H9 (cell line): ENCODE measurements at regions not wholly inside any gene's neighbourhood (a gene's known extent, or its start where the extent isn't known, plus 50 kb on each side); places are given as distances from the start of the nearest gene placed in this dataset.

ENCODE experiments used
- DNase-seq: peaks from one replicate; pipeline ENCODE4 v3.0.0-alpha.2; 2017
- H2AFZ ChIP-seq: one replicate; pipeline ENCODE4 v1.6.1; 2013; ENCODE audit warnings: mild to moderate bottlenecking, low read length, control low read depth, moderate library complexity
- H2AK5ac ChIP-seq: 2 replicates; pipeline ENCODE4 v1.6.1; 2013; ENCODE audit warnings: low read length, control low read depth, mixed read lengths; ENCODE audit not compliant: insufficient read length
- H2BK120ac ChIP-seq: one replicate; pipeline ENCODE4 v1.6.1; 2013; ENCODE audit warnings: low read depth, mild to moderate bottlenecking, low read length, control low read depth, inconsistent platforms; ENCODE audit not compliant: poor library complexity, severe bottlenecking
- H2BK12ac ChIP-seq: 2 replicates; pipeline ENCODE4 v1.6.1; 2013; ENCODE audit warnings: low read length, control low read depth, mixed read lengths, low read depth; ENCODE audit not compliant: insufficient read length
- H2BK15ac ChIP-seq: 2 replicates; pipeline ENCODE4 v1.6.1; 2013; ENCODE audit warnings: low read depth, low read length, control low read depth
- H2BK20ac ChIP-seq: one replicate; pipeline ENCODE4 v1.6.1; 2013; ENCODE audit warnings: low read depth, mild to moderate bottlenecking, low read length, control low read depth, inconsistent platforms; ENCODE audit not compliant: poor library complexity, severe bottlenecking
- H2BK5ac ChIP-seq: 2 replicates; pipeline ENCODE4 v1.6.1; 2013; ENCODE audit warnings: low read length, control low read depth, mixed read lengths; ENCODE audit not compliant: insufficient read length
- H3K14ac ChIP-seq: 2 replicates; pipeline ENCODE4 v1.6.1; 2013; ENCODE audit warnings: low read length, control low read depth; ENCODE audit not compliant: insufficient read depth
- H3K18ac ChIP-seq: 2 replicates; pipeline ENCODE4 v1.6.1; 2013; ENCODE audit warnings: low read depth, mild to moderate bottlenecking, mixed read lengths, low read length, control low read depth; ENCODE audit not compliant: insufficient read length
- H3K23ac ChIP-seq: 2 replicates; pipeline ENCODE4 v1.6.1; 2013; ENCODE audit warnings: low read length, control low read depth, mixed read lengths, low read depth; ENCODE audit not compliant: insufficient read length
- H3K23me2 ChIP-seq: 2 replicates; pipeline ENCODE4 v1.6.1; 2013; ENCODE audit warnings: low read depth, mild to moderate bottlenecking, mixed read lengths, low read length, control low read depth; ENCODE audit not compliant: insufficient read length, poor library complexity, severe bottlenecking
- H3K27ac ChIP-seq: 2 replicates; pipeline ENCODE4 v1.5.1; 2013; ENCODE audit warnings: low read length, control low read depth, mixed read lengths, low read depth; ENCODE audit not compliant: insufficient read length
- H3K27me3 ChIP-seq: 2 replicates; pipeline ENCODE4 v1.6.1; 2013; ENCODE audit warnings: low read length, control low read depth, inconsistent platforms; ENCODE audit not compliant: insufficient read depth
- H3K4ac ChIP-seq: 2 replicates; pipeline ENCODE4 v1.6.1; 2013; ENCODE audit warnings: low read depth, mild to moderate bottlenecking, control low read depth, inconsistent platforms, low read length, moderate library complexity
- H3K4me1 ChIP-seq: 2 replicates; pipeline ENCODE4 v1.6.1; 2013; ENCODE audit warnings: low read length, control low read depth, inconsistent platforms; ENCODE audit not compliant: insufficient read depth
- H3K4me2 ChIP-seq: 2 replicates; pipeline ENCODE4 v1.6.1; 2013; ENCODE audit warnings: low read length, control low read depth, mixed read lengths; ENCODE audit not compliant: insufficient read length, insufficient read depth
- H3K56ac ChIP-seq: 2 replicates; pipeline ENCODE4 v1.6.1; 2013; ENCODE audit warnings: low read depth, mild to moderate bottlenecking, mixed read lengths, low read length, control low read depth; ENCODE audit not compliant: insufficient read length
- H3K79me1 ChIP-seq: 2 replicates; pipeline ENCODE4 v1.6.1; 2013; ENCODE audit warnings: low read depth, mild to moderate bottlenecking, moderate library complexity, low read length, control low read depth, inconsistent platforms; ENCODE audit not compliant: insufficient read depth, poor library complexity, severe bottlenecking
- H3K79me2 ChIP-seq: 2 replicates; pipeline ENCODE4 v1.6.1; 2013; ENCODE audit warnings: low read length, control low read depth, inconsistent platforms; ENCODE audit not compliant: insufficient read depth
- H3K9ac ChIP-seq: 2 replicates; pipeline ENCODE4 v1.6.1; 2013; ENCODE audit warnings: low read length, control low read depth, mixed read lengths; ENCODE audit not compliant: insufficient read length; ENCODE audit errors: extremely low read depth
- H3K9me3 ChIP-seq: one replicate; pipeline ENCODE4 v1.6.1; 2013; ENCODE audit warnings: low read depth, low read length, inconsistent platforms; ENCODE audit not compliant: control insufficient read depth
- H3T11ph ChIP-seq: one replicate; pipeline ENCODE4 v1.6.1; 2013; ENCODE audit warnings: mild to moderate bottlenecking, low read length, control low read depth, inconsistent platforms
- H4K20me1 ChIP-seq: one replicate; pipeline ENCODE4 v1.6.1; 2013; ENCODE audit not compliant: control insufficient read depth, insufficient read length, insufficient read depth
- H4K5ac ChIP-seq: 2 replicates; pipeline ENCODE4 v1.6.1; 2013; ENCODE audit warnings: low read depth, mild to moderate bottlenecking, mixed read lengths, low read length, control low read depth; ENCODE audit not compliant: insufficient read length
- H4K8ac ChIP-seq: replicated peaks from 2 replicates; pipeline ENCODE4 v1.6.1; 2013; ENCODE audit warnings: low read length, control low read depth, mixed read lengths, low read depth; ENCODE audit not compliant: insufficient read length
- H4K91ac ChIP-seq: 2 replicates; pipeline ENCODE4 v1.6.1; 2013; ENCODE audit warnings: low read depth, mild to moderate bottlenecking, moderate library complexity, mixed read lengths, low read length, control low read depth; ENCODE audit not compliant: insufficient read length
- H3K27ac Mint-ChIP-seq, 3 experiments: 2 replicates in 2 of 3; 3 replicates in 1 of 3; pipeline ENCODE4 v1.8.0; 2020 to 2021; ENCODE audit warnings: mixed read lengths in 3 of 3, mild to moderate bottlenecking in 1 of 3, moderate library complexity in 1 of 3
- H3K27me3 Mint-ChIP-seq: 2 replicates; pipeline ENCODE4 v1.8.0; 2021; ENCODE audit warnings: low read depth, mild to moderate bottlenecking, moderate library complexity, mixed read lengths
- H3K36me3 Mint-ChIP-seq, 3 experiments: 2 replicates in 2 of 3; 3 replicates in 1 of 3; pipeline ENCODE4 v1.8.0; 2020 to 2021; ENCODE audit warnings: low read depth in 3 of 3, mixed read lengths in 3 of 3; ENCODE audit not compliant: insufficient read depth in 1 of 3
- H3K4me1 Mint-ChIP-seq, 2 experiments: 2 replicates each; pipeline ENCODE4 v1.8.0; 2020; ENCODE audit warnings: mixed read lengths in 2 of 2
- H3K4me3 Mint-ChIP-seq, 2 experiments: 2 replicates in 1 of 2; 3 replicates in 1 of 2; pipeline ENCODE4 v1.8.0; 2020 to 2021; ENCODE audit warnings: mild to moderate bottlenecking in 2 of 2, mixed read lengths in 2 of 2, moderate library complexity in 1 of 2
- H3K9me3 Mint-ChIP-seq, 2 experiments: 2 replicates in 1 of 2; 3 replicates in 1 of 2; pipeline ENCODE4 v1.8.0; 2020; ENCODE audit warnings: mild to moderate bottlenecking in 2 of 2, mixed read lengths in 2 of 2, moderate library complexity in 1 of 2
- CTCF ChIP-seq: fragments of 200-600 bp; sonication (generic); conservative IDR thresholded peaks from 3 replicates; pipeline ENCODE4 v1.8.0; 2021; ENCODE audit warnings: antibody characterized with exemption, mild to moderate bottlenecking
- WGBS: extraction: QIAGEN DNeasy Blood & Tissue Kit; methylation state at CpG from one replicate; pipeline ENCODE4 v1.1.7; 2013; ENCODE audit warnings: missing lambda C conversion rate, low lambda C conversion rate, mixed read lengths; ENCODE audit not compliant: insufficient read length; ENCODE audit errors: extremely low coverage; 5-methylcytosine and 5-hydroxymethylcytosine counted together

GRCh38 chr20:39669659-39670058, 707.5 kb downstream of the DHX35 start:
- Mint-ChIP-seq H3K27me3 (no peaks in the 10 kb centered on the region), H3K36me3 (no peaks in the 10 kb centered on the region; a peak in 1 of 7 replicates), H3K4me3 (no peak overlapping the region), H3K4me1 (peaks cover 4 to 5% of the 10 kb centered on the region in 2 experiments; a peak in 3 of 4 replicates), H3K9me3 (no peaks in the 10 kb centered on the region), H3K27ac (no peak overlapping the region)
- H3K79me2 ChIP-seq, result no peaks in the 10 kb centered on the region
- H4K8ac ChIP-seq, result no peak overlapping the region
- H2AFZ ChIP-seq, result no peak overlapping the region
- no peak overlapping the region for H3K56ac ChIP-seq
- no peak overlapping the region for H3T11ph ChIP-seq
- WGBS, result no CpG with 5 or more reads among the region's 2 CpGs
- no peak overlapping the region for H3K4me2 ChIP-seq
- no peak overlapping the region for H2AK5ac ChIP-seq
- H4K20me1 ChIP-seq, result no peaks in the 10 kb centered on the region
- H3K14ac ChIP-seq, result no peak overlapping the region
- H2BK15ac ChIP-seq, result no peak overlapping the region
- H3K23me2 ChIP-seq, result no peaks in the 10 kb centered on the region
- no peak for TF ChIP-seq CTCF
- no peak overlapping the region for H3K18ac ChIP-seq
- no peak overlapping the region for H3K4ac ChIP-seq
- H4K5ac ChIP-seq, result no peak overlapping the region
- DNase-seq, result no peak
- no peak overlapping the region for H2BK12ac ChIP-seq
- H2BK120ac ChIP-seq, result no peak overlapping the region
- H3K23ac ChIP-seq, result no peak overlapping the region
- no peak overlapping the region for H3K27ac ChIP-seq
- H3K9me3 ChIP-seq, result no peaks in the 10 kb centered on the region
- no peak overlapping the region for H2BK5ac ChIP-seq
- no peak overlapping the region for H2BK20ac ChIP-seq
- H3K79me1 ChIP-seq, result no peaks in the 10 kb centered on the region
- H3K9ac ChIP-seq, result no peak overlapping the region
- H4K91ac ChIP-seq, result no peak overlapping the region
- no peaks in the 10 kb centered on the region for H3K4me1 ChIP-seq
- H3K27me3 ChIP-seq, result no peaks in the 10 kb centered on the region
